ENCODE measurements at regions not wholly inside any gene's neighbourhood (a gene's known extent, or its start where the extent isn't known, plus 50 kb on each side); places are given as distances from the start of the nearest gene placed in this dataset.

DNA sequence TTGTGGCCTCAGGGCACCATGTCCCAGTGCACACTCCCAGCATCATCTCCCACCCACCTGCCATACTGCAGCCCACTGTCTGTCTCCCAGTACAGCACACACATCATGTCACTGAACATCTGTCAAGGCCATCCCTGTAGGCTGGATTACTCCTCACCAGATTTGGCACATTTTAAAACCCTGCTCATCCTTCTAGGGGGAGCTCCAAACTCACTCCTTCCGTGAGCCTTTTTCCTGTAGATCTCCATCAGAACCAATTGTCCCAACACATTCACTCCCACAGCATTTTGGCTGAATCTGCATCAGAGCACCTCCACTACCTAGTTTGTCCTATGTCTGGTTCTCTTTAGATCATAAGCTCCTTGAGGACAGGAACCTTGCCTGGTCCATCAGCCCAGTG lies 58.6 kb upstream of the GRIK3 start:
- Histone ChIP-seq H3K4me3 (ENCODE audit: low read depth, low read length) (no peak overlapping the region), H3K36me3 (ENCODE audit: control insufficient read depth in 2 of 2, insufficient read depth in 1 of 2, low read length in 2 of 2) (no peaks in the 10 kb centered on the region), H3K27ac (ENCODE audit: extremely low read depth, low read depth, low read length) (no peak overlapping the region), H3K9me3 (ENCODE audit: control insufficient read depth, insufficient read depth, low read depth, low read length) (no peaks in the 10 kb centered on the region), H3K4me1 (ENCODE audit: control insufficient read depth, insufficient read depth, low read length) (no peaks in the 10 kb centered on the region)
- CTCF ChIA-PET = interaction anchor here (0.7 to 1.1 kb wide), 2 partner anchors 163 to 521 kb away, joined by 3 read pairs; no protein-coding TSS in a partner anchor
- no peak for TF ChIP-seq GLI2 (tag by site-specific recombination; IDR thresholded peaks at IDR 0.05; ENCODE audit: borderline replicate concordance, low read depth)
- no peak for TF ChIP-seq GLIS1 (tag by site-specific recombination; IDR thresholded peaks at IDR 0.05)
- no peak for TF ChIP-seq ZNF548 (tag by site-specific recombination; IDR thresholded peaks at IDR 0.05)
- no peak for TF ChIP-seq OSR2 (tag by site-specific recombination; IDR thresholded peaks at IDR 0.05)
- no peak for TF ChIP-seq ZNF114 (tag by site-specific recombination; IDR thresholded peaks at IDR 0.05)
- POLR2A ChIA-PET = no interaction called here

DNA sequence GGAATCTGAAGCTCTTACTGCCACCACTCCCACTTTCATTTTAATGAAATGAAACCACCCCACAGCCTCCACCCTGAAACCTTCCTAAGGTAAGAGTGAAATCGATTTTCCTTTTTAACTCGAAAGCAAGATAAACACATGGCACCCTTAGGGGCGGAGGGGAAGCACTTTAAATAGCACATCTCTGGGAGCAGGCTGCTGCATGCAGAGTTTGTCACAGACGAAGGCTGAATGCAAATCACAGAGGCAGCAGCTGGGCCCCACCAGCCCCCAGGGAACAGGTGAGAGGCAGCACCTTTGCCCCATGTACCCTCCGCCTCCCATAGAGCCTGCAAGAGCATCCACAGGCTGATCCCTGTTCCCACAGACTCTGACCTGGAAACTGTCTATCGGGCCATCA lies 60.0 kb upstream of the GRIK3 start:
- Histone ChIP-seq H3K9me3 (ENCODE audit: control insufficient read depth, insufficient read depth, low read depth, low read length) (no peaks in the 10 kb centered on the region), H3K4me3 (ENCODE audit: low read depth, low read length) (no peak overlapping the region), H3K4me1 (ENCODE audit: control insufficient read depth, insufficient read depth, low read length) (no peaks in the 10 kb centered on the region), H3K27ac (ENCODE audit: extremely low read depth, low read depth, low read length) (no peak overlapping the region), H3K36me3 (ENCODE audit: control insufficient read depth in 2 of 2, insufficient read depth in 1 of 2, low read length in 2 of 2) (no peaks in the 10 kb centered on the region)
- ChIA-PET CTCF (no interaction called here), POLR2A (no interaction called here)
- TF ChIP-seq ZFP37 (tag by site-specific recombination; IDR thresholded peaks at IDR 0.05) (no peak), ZBTB21 (tag by site-specific recombination; IDR thresholded peaks at IDR 0.05) (no peak), ZNF830 (tag by site-specific recombination; IDR thresholded peaks at IDR 0.05; ENCODE audit: low read depth) (no peak), ZNF785 (tag by site-specific recombination; IDR thresholded peaks at IDR 0.05) (no peak), GLI4 (tag by site-specific recombination; IDR thresholded peaks at IDR 0.05) (no peak)
- TF ChIP-seq, protein P1, sequence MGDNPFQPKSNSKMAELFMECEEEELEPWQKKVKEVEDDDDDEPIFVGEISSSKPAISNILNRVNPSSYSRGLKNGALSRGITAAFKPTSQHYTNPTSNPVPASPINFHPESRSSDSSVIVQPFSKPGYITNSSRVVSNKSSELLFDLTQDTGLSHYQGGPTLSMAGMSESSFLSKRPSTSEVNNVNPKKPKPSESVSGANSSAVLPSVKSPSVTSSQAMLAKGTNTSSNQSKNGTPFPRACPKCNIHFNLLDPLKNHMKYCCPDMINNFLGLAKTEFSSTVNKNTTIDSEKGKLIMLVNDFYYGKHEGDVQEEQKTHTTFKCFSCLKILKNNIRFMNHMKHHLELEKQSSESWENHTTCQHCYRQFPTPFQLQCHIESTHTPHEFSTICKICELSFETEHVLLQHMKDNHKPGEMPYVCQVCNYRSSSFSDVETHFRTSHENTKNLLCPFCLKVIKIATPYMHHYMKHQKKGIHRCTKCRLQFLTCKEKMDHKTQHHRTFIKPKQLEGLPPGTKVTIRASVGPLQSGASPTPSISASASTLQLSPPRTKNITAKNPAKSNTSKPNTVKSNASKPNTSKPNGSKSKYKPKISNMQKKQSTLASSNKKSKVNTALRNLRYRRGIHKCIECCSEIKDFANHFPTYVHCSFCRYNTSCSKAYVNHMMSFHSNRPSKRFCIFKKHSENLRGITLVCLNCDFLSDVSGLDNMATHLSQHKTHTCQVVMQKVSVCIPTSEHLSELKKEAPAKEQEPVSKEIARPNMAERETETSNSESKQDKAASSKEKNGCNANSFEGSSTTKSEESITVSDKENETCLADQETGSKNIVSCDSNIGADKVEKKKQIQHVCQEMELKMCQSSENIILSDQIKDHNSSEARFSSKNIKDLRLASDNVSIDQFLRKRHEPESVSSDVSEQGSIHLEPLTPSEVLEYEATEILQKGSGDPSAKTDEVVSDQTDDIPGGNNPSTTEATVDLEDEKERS (tag by site-specific recombination; IDR thresholded peaks at IDR 0.05) = no peak
- TF ChIP-seq, protein P2, sequence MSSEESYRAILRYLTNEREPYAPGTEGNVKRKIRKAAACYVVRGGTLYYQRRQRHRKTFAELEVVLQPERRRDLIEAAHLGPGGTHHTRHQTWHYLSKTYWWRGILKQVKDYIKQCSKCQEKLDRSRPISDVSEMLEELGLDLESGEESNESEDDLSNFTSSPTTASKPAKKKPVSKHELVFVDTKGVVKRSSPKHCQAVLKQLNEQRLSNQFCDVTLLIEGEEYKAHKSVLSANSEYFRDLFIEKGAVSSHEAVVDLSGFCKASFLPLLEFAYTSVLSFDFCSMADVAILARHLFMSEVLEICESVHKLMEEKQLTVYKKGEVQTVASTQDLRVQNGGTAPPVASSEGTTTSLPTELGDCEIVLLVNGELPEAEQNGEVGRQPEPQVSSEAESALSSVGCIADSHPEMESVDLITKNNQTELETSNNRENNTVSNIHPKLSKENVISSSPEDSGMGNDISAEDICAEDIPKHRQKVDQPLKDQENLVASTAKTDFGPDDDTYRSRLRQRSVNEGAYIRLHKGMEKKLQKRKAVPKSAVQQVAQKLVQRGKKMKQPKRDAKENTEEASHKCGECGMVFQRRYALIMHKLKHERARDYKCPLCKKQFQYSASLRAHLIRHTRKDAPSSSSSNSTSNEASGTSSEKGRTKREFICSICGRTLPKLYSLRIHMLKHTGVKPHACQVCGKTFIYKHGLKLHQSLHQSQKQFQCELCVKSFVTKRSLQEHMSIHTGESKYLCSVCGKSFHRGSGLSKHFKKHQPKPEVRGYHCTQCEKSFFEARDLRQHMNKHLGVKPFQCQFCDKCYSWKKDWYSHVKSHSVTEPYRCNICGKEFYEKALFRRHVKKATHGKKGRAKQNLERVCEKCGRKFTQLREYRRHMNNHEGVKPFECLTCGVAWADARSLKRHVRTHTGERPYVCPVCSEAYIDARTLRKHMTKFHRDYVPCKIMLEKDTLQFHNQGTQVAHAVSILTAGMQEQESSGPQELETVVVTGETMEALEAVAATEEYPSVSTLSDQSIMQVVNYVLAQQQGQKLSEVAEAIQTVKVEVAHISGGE (tag by site-specific recombination; conservative IDR thresholded peaks at IDR 0.05; ENCODE audit: low read depth) = no peak

DNA sequence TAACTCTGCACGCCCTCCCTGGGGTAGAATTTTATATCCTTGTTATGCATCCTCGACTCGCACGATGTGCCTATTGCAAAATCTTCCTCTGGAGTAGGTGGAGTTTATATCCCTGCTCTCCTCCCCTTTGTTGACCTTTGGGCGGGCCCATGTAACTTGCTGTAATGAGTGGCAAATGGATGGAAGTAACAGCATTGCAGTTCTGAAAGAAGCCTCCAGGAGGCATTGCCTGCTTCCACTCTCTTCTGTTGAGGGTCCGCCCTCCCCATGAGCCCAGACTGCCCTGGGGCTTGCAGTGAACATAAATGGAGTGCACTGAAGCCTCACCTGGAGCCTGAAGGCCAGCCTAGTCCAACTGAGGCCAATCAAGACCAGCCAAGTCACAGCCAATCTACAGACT lies 62.2 kb upstream of the GRIK3 start:
- Histone ChIP-seq H3K9me3 (ENCODE audit: control insufficient read depth, insufficient read depth, low read depth, low read length) (no peaks in the 10 kb centered on the region), H3K27ac (ENCODE audit: extremely low read depth, low read depth, low read length) (no peak overlapping the region), H3K36me3 (ENCODE audit: control insufficient read depth in 2 of 2, insufficient read depth in 1 of 2, low read length in 2 of 2) (no peaks in the 10 kb centered on the region), H3K4me3 (ENCODE audit: low read depth, low read length) (no peak overlapping the region), H3K4me1 (ENCODE audit: control insufficient read depth, insufficient read depth, low read length) (no peaks in the 10 kb centered on the region)
- ChIA-PET CTCF (no interaction called here), POLR2A (no interaction called here)
- TF ChIP-seq ZNF404 (tag by site-specific recombination; IDR thresholded peaks at IDR 0.05) (no peak), ZNF311 (tag by site-specific recombination; IDR thresholded peaks at IDR 0.05; ENCODE audit: borderline replicate concordance) (no peak), ZNF24 (tag by site-specific recombination; IDR thresholded peaks at IDR 0.05) (no peak), ZNF521 (tag by site-specific recombination; IDR thresholded peaks at IDR 0.05) (no peak), ZNF175 (tag by site-specific recombination; IDR thresholded peaks at IDR 0.05) (no peak), ZNF549 (tag by site-specific recombination; IDR thresholded peaks at IDR 0.05) (no peak), ZNF121 (tag by site-specific recombination; IDR thresholded peaks at IDR 0.05) (no peak), ZBTB48 (tag by site-specific recombination; IDR thresholded peaks at IDR 0.05) (no peak)
- TF ChIP-seq, protein P3, sequence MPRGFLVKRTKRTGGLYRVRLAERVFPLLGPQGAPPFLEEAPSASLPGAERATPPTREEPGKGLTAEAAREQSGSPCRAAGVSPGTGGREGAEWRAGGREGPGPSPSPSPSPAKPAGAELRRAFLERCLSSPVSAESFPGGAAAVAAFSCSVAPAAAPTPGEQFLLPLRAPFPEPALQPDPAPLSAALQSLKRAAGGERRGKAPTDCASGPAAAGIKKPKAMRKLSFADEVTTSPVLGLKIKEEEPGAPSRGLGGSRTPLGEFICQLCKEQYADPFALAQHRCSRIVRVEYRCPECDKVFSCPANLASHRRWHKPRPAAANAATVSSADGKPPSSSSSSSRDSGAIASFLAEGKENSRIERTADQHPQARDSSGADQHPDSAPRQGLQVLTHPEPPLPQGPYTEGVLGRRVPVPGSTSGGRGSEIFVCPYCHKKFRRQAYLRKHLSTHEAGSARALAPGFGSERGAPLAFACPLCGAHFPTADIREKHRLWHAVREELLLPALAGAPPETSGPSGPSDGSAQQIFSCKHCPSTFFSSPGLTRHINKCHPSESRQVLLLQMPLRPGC (tag by site-specific recombination; IDR thresholded peaks at IDR 0.05) = no peak
- TF ChIP-seq, protein P4, sequence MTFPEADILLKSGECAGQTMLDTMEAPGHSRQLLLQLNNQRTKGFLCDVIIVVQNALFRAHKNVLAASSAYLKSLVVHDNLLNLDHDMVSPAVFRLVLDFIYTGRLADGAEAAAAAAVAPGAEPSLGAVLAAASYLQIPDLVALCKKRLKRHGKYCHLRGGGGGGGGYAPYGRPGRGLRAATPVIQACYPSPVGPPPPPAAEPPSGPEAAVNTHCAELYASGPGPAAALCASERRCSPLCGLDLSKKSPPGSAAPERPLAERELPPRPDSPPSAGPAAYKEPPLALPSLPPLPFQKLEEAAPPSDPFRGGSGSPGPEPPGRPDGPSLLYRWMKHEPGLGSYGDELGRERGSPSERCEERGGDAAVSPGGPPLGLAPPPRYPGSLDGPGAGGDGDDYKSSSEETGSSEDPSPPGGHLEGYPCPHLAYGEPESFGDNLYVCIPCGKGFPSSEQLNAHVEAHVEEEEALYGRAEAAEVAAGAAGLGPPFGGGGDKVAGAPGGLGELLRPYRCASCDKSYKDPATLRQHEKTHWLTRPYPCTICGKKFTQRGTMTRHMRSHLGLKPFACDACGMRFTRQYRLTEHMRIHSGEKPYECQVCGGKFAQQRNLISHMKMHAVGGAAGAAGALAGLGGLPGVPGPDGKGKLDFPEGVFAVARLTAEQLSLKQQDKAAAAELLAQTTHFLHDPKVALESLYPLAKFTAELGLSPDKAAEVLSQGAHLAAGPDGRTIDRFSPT (tag by site-specific recombination; IDR thresholded peaks at IDR 0.05) = no peak

Data from HEK293 (cell line).